AG09309 (cell line): ENCODE measurements at regions not wholly inside any gene's neighbourhood (a gene's known extent, or its start where the extent isn't known, plus 50 kb on each side); places are given as distances from the start of the nearest gene placed in this dataset.

Experiments
- DNase-seq: peaks from one replicate; pipeline ENCODE4 v3.0.0-alpha.2; 2010; ENCODE audit warnings: low read depth
- H3K4me3 ChIP-seq: 2 replicates; pipeline ENCODE4 v1.5.1; 2011; ENCODE audit warnings: mild to moderate bottlenecking, low read depth, low read length, moderate library complexity; ENCODE audit not compliant: control insufficient read depth
- TF ChIP-seq, protein P1 (sequence below): IDR thresholded peaks from 2 replicates; pipeline ENCODE4 v1.5.1; 2011; ENCODE audit warnings: mild to moderate bottlenecking, low read depth, low read length, inconsistent platforms; ENCODE audit not compliant: insufficient read depth, control insufficient read depth; ENCODE audit errors: missing control alignments

GRCh38 chr5:72005671-72006070, 101.6 kb upstream of the MAP1B start:
- TF ChIP-seq, protein P1, sequence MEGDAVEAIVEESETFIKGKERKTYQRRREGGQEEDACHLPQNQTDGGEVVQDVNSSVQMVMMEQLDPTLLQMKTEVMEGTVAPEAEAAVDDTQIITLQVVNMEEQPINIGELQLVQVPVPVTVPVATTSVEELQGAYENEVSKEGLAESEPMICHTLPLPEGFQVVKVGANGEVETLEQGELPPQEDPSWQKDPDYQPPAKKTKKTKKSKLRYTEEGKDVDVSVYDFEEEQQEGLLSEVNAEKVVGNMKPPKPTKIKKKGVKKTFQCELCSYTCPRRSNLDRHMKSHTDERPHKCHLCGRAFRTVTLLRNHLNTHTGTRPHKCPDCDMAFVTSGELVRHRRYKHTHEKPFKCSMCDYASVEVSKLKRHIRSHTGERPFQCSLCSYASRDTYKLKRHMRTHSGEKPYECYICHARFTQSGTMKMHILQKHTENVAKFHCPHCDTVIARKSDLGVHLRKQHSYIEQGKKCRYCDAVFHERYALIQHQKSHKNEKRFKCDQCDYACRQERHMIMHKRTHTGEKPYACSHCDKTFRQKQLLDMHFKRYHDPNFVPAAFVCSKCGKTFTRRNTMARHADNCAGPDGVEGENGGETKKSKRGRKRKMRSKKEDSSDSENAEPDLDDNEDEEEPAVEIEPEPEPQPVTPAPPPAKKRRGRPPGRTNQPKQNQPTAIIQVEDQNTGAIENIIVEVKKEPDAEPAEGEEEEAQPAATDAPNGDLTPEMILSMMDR = no peak
- H3K4me3 ChIP-seq = no peak overlapping the region
- no peak for DNase-seq

GRCh38 chr5:72006361-72006760, 100.9 kb upstream of the MAP1B start:
- no peak for DNase-seq
- H3K4me3 ChIP-seq = no peak overlapping the region
- TF ChIP-seq, protein P1 = no peak

- TF ChIP-seq, protein P1 = no peak
- no peak overlapping the region for H3K4me3 ChIP-seq
- DNase-seq = no peak
Measured at GRCh38 chr5:72007336-72008111, 99.8 kb upstream of the MAP1B start.

DNA sequence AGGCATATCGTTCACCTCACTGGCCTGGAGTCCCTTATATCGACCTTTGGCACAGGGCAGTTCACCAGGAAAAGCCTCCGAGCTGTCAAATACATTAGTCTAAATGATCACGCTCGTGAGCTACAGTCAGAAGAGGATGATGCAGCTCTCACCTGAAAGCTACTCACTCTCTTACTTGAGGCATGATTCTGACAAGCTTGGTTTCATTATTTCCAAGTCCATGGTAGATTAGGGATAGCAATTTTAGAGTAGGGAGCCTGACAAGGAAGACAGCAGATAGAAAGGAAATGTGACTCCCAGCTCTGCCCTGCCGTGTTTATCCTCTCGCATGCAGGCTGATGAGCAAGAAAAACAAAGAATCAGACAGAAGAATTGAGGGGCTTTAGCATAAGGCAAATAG, 98.0 kb upstream of the MAP1B start:
- H3K4me3 ChIP-seq = no peak overlapping the region
- no peak for DNase-seq
- TF ChIP-seq, protein P1 = no peak

GRCh38 chr5:72010430-72010829, 96.8 kb upstream of the MAP1B start:
- TF ChIP-seq, protein P1 = no peak
- DNase-seq = no peak
- H3K4me3 ChIP-seq = no peak overlapping the region

- H3K4me3 ChIP-seq = no peak overlapping the region
- TF ChIP-seq, protein P1 = no peak
- no peak for DNase-seq
Measured at GRCh38 chr5:72012906-72013305, 94.4 kb upstream of the MAP1B start.
